HCT116 (cell line): ENCODE measurements at regions not wholly inside any gene's neighbourhood (a gene's known extent, or its start where the extent isn't known, plus 50 kb on each side); places are given as distances from the start of the nearest gene placed in this dataset.

ENCODE experiments used
- ELF1 ChIP-seq: IDR thresholded peaks from 2 replicates; pipeline ENCODE4 v1.6.1; 2012; ENCODE audit warnings: low read depth, borderline replicate concordance
- EZH2 ChIP-seq: fragments of 200-600 bp; sonication (generic); IDR thresholded peaks from 2 replicates; pipeline ENCODE4 v1.6.1; 2017; ENCODE audit warnings: antibody characterized with exemption, mixed run types
- EZH2phosphoT487 ChIP-seq: fragments of 200-600 bp; IDR thresholded peaks from 2 replicates; pipeline ENCODE4 v1.6.1; 2018; ENCODE audit warnings: antibody characterized with exemption, borderline replicate concordance
- JUND ChIP-seq: IDR thresholded peaks from 2 replicates; pipeline ENCODE4 v1.6.1; 2012
- MAX ChIP-seq: IDR thresholded peaks from 2 replicates; pipeline ENCODE4 v1.6.1; 2012
- POLR2A ChIP-seq: IDR thresholded peaks from 2 replicates; pipeline ENCODE4 v1.7.0; 2011; ENCODE audit warnings: borderline replicate concordance; ENCODE audit not compliant: insufficient read depth, insufficient read length; ENCODE audit errors: extremely low read depth
- POLR2AphosphoS5 ChIP-seq: IDR thresholded peaks from 2 replicates; pipeline ENCODE4 v1.6.1; 2011; ENCODE audit warnings: mild to moderate bottlenecking, low read depth, low read length, moderate library complexity
- RAD21 ChIP-seq: IDR thresholded peaks from 2 replicates; pipeline ENCODE4 v1.6.1; 2012; ENCODE audit warnings: low read depth, mild to moderate bottlenecking
- REST ChIP-seq: IDR thresholded peaks from 2 replicates; pipeline ENCODE4 v1.6.1; 2012; ENCODE audit warnings: low read depth
- SP1 ChIP-seq: IDR thresholded peaks from 2 replicates; pipeline ENCODE4 v1.6.1; 2012; ENCODE audit warnings: low read depth
- ZNF274 ChIP-seq: fragments of 200-500 bp; sonication (Bioruptor generic); IDR thresholded peaks from 2 replicates; pipeline ENCODE4 v1.6.1; 2014; ENCODE audit warnings: mild to moderate bottlenecking, low read depth, low read length, inconsistent platforms
- TF ChIP-seq, protein P1 (sequence below), 3 experiments: fragments of 200-600 bp in 1 of 3; sonication (generic) in 1 of 3; IDR thresholded peaks in 2 of 3; conservative IDR thresholded peaks in 1 of 3; 2 replicates each; pipeline ENCODE4 v1.5.1; 2012 to 2017; ENCODE audit warnings: low read depth in 2 of 3, low read length in 2 of 3, antibody characterized with exemption in 1 of 3, borderline replicate concordance in 1 of 3, control low read depth in 1 of 3, mild to moderate bottlenecking in 1 of 3, mixed read lengths in 1 of 3, mixed run types in 1 of 3, moderate library complexity in 1 of 3; ENCODE audit not compliant: insufficient read depth in 1 of 3

GRCh38 chr7:113800826-113801225 lies 118.0 kb downstream of the PPP1R3A start:
- TF ChIP-seq POLR2AphosphoS5 (no peak), EZH2phosphoT487 (no peak), JUND (no peak), EZH2 (no peak), POLR2A (no peak), RAD21 (no peak), ZNF274 (no peak), REST (no peak), ELF1 (no peak), SP1 (no peak), MAX (no peak)
- TF ChIP-seq, protein P1, sequence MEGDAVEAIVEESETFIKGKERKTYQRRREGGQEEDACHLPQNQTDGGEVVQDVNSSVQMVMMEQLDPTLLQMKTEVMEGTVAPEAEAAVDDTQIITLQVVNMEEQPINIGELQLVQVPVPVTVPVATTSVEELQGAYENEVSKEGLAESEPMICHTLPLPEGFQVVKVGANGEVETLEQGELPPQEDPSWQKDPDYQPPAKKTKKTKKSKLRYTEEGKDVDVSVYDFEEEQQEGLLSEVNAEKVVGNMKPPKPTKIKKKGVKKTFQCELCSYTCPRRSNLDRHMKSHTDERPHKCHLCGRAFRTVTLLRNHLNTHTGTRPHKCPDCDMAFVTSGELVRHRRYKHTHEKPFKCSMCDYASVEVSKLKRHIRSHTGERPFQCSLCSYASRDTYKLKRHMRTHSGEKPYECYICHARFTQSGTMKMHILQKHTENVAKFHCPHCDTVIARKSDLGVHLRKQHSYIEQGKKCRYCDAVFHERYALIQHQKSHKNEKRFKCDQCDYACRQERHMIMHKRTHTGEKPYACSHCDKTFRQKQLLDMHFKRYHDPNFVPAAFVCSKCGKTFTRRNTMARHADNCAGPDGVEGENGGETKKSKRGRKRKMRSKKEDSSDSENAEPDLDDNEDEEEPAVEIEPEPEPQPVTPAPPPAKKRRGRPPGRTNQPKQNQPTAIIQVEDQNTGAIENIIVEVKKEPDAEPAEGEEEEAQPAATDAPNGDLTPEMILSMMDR (IDR thresholded peaks at IDR 0.05 in 2 of 3, conservative IDR thresholded peaks at IDR 0.05 in 1 of 3; ENCODE audit: borderline replicate concordance in 1 of 3, insufficient read depth in 1 of 3, low read depth in 2 of 3, low read length in 2 of 3), result no peak
